Cardiac muscle cell (in vitro differentiated cells and primary cell): ENCODE measurements at regions not wholly inside any gene's neighbourhood (a gene's known extent, or its start where the extent isn't known, plus 50 kb on each side); places are given as distances from the start of the nearest gene placed in this dataset.

ENCODE experiments used
- DNase-seq, 2 donors: peaks; one replicate each; pipeline versions ENCODE4 v3.0.0 to v3.0.0-alpha.2; 2010 to 2017; ENCODE audit warnings: low read depth in 1 of 2, low spot score in 1 of 2
- H3K27ac ChIP-seq: fragments of 200-600 bp; sonication (generic); 2 replicates; pipeline ENCODE4 v1.5.1; 2016
- H3K27me3 ChIP-seq: fragments of 200-600 bp; sonication (generic); 2 replicates; pipeline ENCODE4 v1.6.0; 2016; ENCODE audit warnings: control low read depth
- H3K36me3 ChIP-seq: fragments of 200-600 bp; sonication (generic); 2 replicates; pipeline ENCODE4 v1.5.1; 2016; ENCODE audit warnings: control low read depth
- H3K4me1 ChIP-seq: fragments of 200-600 bp; sonication (generic); 2 replicates; pipeline ENCODE4 v1.8.1; 2017; ENCODE audit warnings: low read depth, mild to moderate bottlenecking, mixed run types
- H3K4me3 ChIP-seq: fragments of 200-600 bp; sonication (generic); 2 replicates; pipeline ENCODE4 v1.5.1; 2016; ENCODE audit warnings: mild to moderate bottlenecking
- H3K9me3 ChIP-seq: fragments of 200-600 bp; sonication (generic); 2 replicates; pipeline ENCODE4 v1.5.1; 2017; ENCODE audit warnings: low read depth, mild to moderate bottlenecking, control low read depth
- CTCF ChIP-seq: IDR thresholded peaks from 2 replicates; pipeline ENCODE4 v1.5.1; 2012; ENCODE audit warnings: low read depth, mild to moderate bottlenecking, low read length

- H3K4me1 ChIP-seq = peaks cover 12% of the 10 kb centered on the region
- H3K27ac ChIP-seq = no peak overlapping the region
- H3K4me3 ChIP-seq = no peak overlapping the region
- DNase-seq = peak in 1 of 2 donors; percentile 25
- no peaks in the 10 kb centered on the region for H3K36me3 ChIP-seq
- H3K9me3 ChIP-seq = no peaks in the 10 kb centered on the region
- no peak for TF ChIP-seq CTCF
- no peaks in the 10 kb centered on the region for H3K27me3 ChIP-seq
Measured at GRCh38 chr1:87717157-87717670, 388.5 kb downstream of the LMO4 start.

GRCh38 chr1:87718241-87718950 lies 389.7 kb downstream of the LMO4 start:
- no peaks in the 10 kb centered on the region for H3K36me3 ChIP-seq
- TF ChIP-seq CTCF = no peak
- H3K27ac ChIP-seq = no peak overlapping the region
- no peaks in the 10 kb centered on the region for H3K27me3 ChIP-seq
- no peak overlapping the region for H3K4me3 ChIP-seq
- H3K9me3 ChIP-seq = no peaks in the 10 kb centered on the region
- peak in 1 of 2 donors; percentile 9 for DNase-seq
- H3K4me1 ChIP-seq = peaks cover 12% of the 10 kb centered on the region

- Histone ChIP-seq H3K4me3 (no peak overlapping the region), H3K27ac (no peak overlapping the region), H3K36me3 (no peaks in the 10 kb centered on the region), H3K9me3 (no peaks in the 10 kb centered on the region), H3K27me3 (no peaks in the 10 kb centered on the region), H3K4me1 (peaks cover 12% of the 10 kb centered on the region)
- no peak for DNase-seq
- no peak for TF ChIP-seq CTCF
Measured at GRCh38 chr1:87719658-87720057, 391.0 kb downstream of the LMO4 start.

GRCh38 chr1:87720561-87720960 lies 391.9 kb downstream of the LMO4 start:
- TF ChIP-seq CTCF = no peak
- peaks cover 12% of the 10 kb centered on the region for H3K4me1 ChIP-seq
- no peaks in the 10 kb centered on the region for H3K9me3 ChIP-seq
- no peak for DNase-seq
- H3K27me3 ChIP-seq = no peaks in the 10 kb centered on the region
- H3K36me3 ChIP-seq = no peaks in the 10 kb centered on the region
- no peak overlapping the region for H3K27ac ChIP-seq
- H3K4me3 ChIP-seq = no peak overlapping the region

- Histone ChIP-seq H3K27me3 (no peaks in the 10 kb centered on the region), H3K9me3 (no peaks in the 10 kb centered on the region), H3K4me1 (peaks cover 6% of the 10 kb centered on the region), H3K36me3 (no peaks in the 10 kb centered on the region), H3K27ac (no peak overlapping the region), H3K4me3 (no peak overlapping the region)
- no peak for TF ChIP-seq CTCF
- no peak for DNase-seq
Measured at GRCh38 chr1:87723193-87723592, 394.5 kb downstream of the LMO4 start.
